Heart right ventricle (tissue), 16 donors: ENCODE measurements at regions not wholly inside any gene's neighbourhood (a gene's known extent, or its start where the extent isn't known, plus 50 kb on each side); places are given as distances from the start of the nearest gene placed in this dataset.
A peak's percentile ranks its signal among the peaks of the same experiment; 100 is the strongest.

Experiments
- ATAC-seq, 8 donors: fragments of 200-7000 bp; cut with Tn5 transposase; one replicate each; pipeline ENCODE4 v1.9.1; 2020; ENCODE audit warnings: mild to moderate bottlenecking in 8 of 8, moderate library complexity in 8 of 8, moderate number of reproducible peaks in 1 of 8
- DNase-seq, 2 donors: peaks; one replicate each; pipeline ENCODE4 v3.0.0-alpha.2; 2020
- H3K27ac ChIP-seq, 10 donors: fragments of 200-600 bp; sonication (generic) in 2 of 10; one replicate each; pipeline versions ENCODE4 v1.5.0 to v1.8.0; 2020 to 2022; ENCODE audit warnings: mild to moderate bottlenecking in 3 of 10
- H3K27me3 ChIP-seq, 7 donors: fragments of 200-600 bp; one replicate each; pipeline ENCODE4 v1.8.0; 2021 to 2022; ENCODE audit warnings: mild to moderate bottlenecking in 2 of 7
- H3K36me3 ChIP-seq, 9 donors: fragments of 200-600 bp; sonication (generic) in 1 of 9; one replicate each; pipeline versions ENCODE4 v1.5.0 to v1.8.0; 2020 to 2022; ENCODE audit warnings: mild to moderate bottlenecking in 2 of 9
- H3K4me1 ChIP-seq, 9 donors: fragments of 200-600 bp; sonication (generic) in 1 of 9; one replicate each; pipeline versions ENCODE4 v1.5.0 to v1.8.0; 2020 to 2022; ENCODE audit warnings: mild to moderate bottlenecking in 4 of 9
- H3K4me3 ChIP-seq, 10 donors: fragments of 200-600 bp; sonication (generic) in 2 of 10; one replicate each; pipeline versions ENCODE4 v1.5.0 to v1.8.0; 2020 to 2022; ENCODE audit warnings: mild to moderate bottlenecking in 7 of 10, moderate library complexity in 2 of 10
- H3K9me3 ChIP-seq, 11 donors: fragments of 200-600 bp in 10 of 11; sonication (generic) in 2 of 11; one replicate each; pipeline versions ENCODE4 v1.5.0 to v1.8.0; 2013 to 2022; ENCODE audit warnings: mild to moderate bottlenecking in 2 of 11, control low read depth in 1 of 11, moderate library complexity in 1 of 11
- WGBS, 2 donors: extraction: QIAGEN DNeasy Blood & Tissue Kit; methylation state at CpG; one replicate each; pipeline ENCODE4 v1.1.7; 2013; ENCODE audit warnings: inconsistent platforms in 1 of 2; 5-methylcytosine and 5-hydroxymethylcytosine counted together
- intact Hi-C, 10 donors: fragments of 100-400 bp; cut with DNase I; formaldehyde crosslinking; loops; one replicate each; pipeline versions ENCODE4 v1.11.1 to v1.14.2; 2022
- TF ChIP-seq, protein P1 (sequence below), 9 donors: fragments of 200-600 bp; sonication (generic) in 2 of 9; IDR thresholded peaks; one replicate each; pipeline versions ENCODE4 v1.5.0 to v1.8.0; 2021 to 2022; ENCODE audit warnings: antibody characterized with exemption in 9 of 9, mild to moderate bottlenecking in 5 of 9, moderate library complexity in 1 of 9
- donor health status: Arrhythmogenic right ventricular cardiomyopathy.
- donor health status: ischemic (EF 13 %, LVEDD 7.1; RV severe dilation, severe dysfunction).
- donor health status: healthy with polysubstance abuse.
- donor health status: DM: no; HTN: yes; CAD: no.
- donor health status: DM: no; HTN: no; CAD: no.
- donor health status: ischemic (EF 25% LVEDD 6.9; RV normal size, moderate dysfunction).
- donor health status: ischemic (EF 25% LVEDD 5.7; RV mildly dilated, moderate dysfunction).
- donor health status: healthy.
- donor health status: DM: yes; HTN: yes; CAD: no.
- donor health status: Ischemic cardiomyopathy.
- donor health status: ischemic (EF 35%, LVEDD 5.7; RV mildly dilated, moderate dysfunction).
- donor health status: nonischemic (EF 11% LVEDD 7.7; RV severe dilation, severe dysfunction).
- donor health status: DM: yes; HTN: yes; CAD: no.
- donor health status: PGD.
- donor health status: ischemic (EF 29% LVEDD 5.4; RV normal size, mild dysfunction).
- donor health status: nonischemic (EF 23%, LVEDD 6.1; RV moderate dilation, normal function).

DNA sequence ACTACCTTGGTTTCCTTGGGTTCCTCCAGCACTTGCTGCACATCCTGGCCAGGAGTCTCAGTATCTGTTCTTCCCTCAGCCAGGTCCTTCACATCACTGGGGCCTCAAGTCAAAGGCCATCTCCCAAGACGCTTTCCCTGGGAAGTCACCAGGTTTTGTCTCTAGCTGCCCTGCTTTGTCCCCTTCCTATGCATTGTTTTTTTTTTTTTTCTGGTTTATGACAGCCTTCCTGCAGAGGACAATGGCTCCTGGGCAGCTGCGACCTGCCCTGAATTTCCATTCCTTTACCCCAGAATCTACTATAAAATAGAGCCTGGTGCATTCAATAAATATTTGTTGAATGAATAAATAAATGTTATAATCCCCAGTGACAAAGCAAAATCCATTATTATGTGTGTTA lies 687.3 kb downstream of the QKI start:
- 74 to 77% methylated on average over 2 of the region's 2 CpGs for WGBS, 2 donors

DNA sequence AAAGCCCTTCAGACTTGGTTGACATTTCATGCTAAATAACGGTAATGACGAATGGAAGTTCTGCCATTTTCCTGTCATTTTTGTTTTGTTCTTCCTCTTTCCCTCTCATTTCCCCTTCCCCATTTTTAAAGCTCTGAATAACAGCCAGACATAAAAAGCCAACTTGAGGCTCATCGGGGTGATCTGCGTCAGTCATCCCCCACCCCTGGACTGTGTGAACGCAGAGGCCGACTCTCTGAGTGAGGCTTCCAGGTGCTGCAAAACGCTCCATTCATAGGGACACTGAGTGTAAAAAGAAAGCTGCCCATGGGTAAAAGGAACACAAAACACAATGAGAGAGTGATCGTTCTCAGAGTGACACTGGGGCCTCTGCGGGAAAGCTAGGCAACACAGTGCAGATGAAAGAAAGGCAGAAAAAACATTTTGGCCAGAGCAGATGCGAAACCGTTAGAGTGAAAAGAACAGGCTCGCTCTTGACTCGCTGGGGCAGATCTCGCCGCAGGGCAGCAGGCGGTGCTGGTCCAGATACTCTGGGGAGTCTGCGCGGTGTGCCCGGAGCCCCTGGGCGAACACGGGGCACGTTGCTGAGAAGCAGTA lies 684.8 kb downstream of the QKI start:
- peak in 3 of 8 donors; percentile 3 to 74 (median 59) for ATAC-seq
- Histone ChIP-seq H3K4me1 (peaks cover 0 to 52% (median 39%) of the 10 kb centered on the region in 9 donors), H3K36me3 (no peaks in the 10 kb centered on the region), H3K4me3 (no peak overlapping the region), H3K9me3 (no peaks in the 10 kb centered on the region), H3K27ac (peak overlapping the region; percentile 44 to 93 (median 81)), H3K27me3 (no peaks in the 10 kb centered on the region)
- no peak for DNase-seq
- 69 to 79% methylated on average over 22 of the region's 22 CpGs for WGBS, 2 donors
- intact Hi-C loops, result loop anchor here in 1 of 10 donors (2.0 kb wide), 1 partner anchor 135 kb away; no protein-coding TSS in a partner anchor
- TF ChIP-seq, protein P1, sequence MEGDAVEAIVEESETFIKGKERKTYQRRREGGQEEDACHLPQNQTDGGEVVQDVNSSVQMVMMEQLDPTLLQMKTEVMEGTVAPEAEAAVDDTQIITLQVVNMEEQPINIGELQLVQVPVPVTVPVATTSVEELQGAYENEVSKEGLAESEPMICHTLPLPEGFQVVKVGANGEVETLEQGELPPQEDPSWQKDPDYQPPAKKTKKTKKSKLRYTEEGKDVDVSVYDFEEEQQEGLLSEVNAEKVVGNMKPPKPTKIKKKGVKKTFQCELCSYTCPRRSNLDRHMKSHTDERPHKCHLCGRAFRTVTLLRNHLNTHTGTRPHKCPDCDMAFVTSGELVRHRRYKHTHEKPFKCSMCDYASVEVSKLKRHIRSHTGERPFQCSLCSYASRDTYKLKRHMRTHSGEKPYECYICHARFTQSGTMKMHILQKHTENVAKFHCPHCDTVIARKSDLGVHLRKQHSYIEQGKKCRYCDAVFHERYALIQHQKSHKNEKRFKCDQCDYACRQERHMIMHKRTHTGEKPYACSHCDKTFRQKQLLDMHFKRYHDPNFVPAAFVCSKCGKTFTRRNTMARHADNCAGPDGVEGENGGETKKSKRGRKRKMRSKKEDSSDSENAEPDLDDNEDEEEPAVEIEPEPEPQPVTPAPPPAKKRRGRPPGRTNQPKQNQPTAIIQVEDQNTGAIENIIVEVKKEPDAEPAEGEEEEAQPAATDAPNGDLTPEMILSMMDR (IDR thresholded peaks at IDR 0.05), result no peak

More for the DNA sequence above, 687.3 kb downstream of the QKI start:
- Histone ChIP-seq H3K4me3 (no peak overlapping the region), H3K9me3 (no peaks in the 10 kb centered on the region), H3K4me1 (peaks cover 0 to 68% (median 39%) of the 10 kb centered on the region in 9 donors), H3K27ac (peak overlapping the region in 5 of 10 donors; percentile 8 to 97 (median 24)), H3K36me3 (no peaks in the 10 kb centered on the region), H3K27me3 (no peaks in the 10 kb centered on the region)
- intact Hi-C loops, result loop anchor here in 8 of 10 donors (5.0 to 10.0 kb wide), 11 partner anchors 137 to 917 kb away; partner anchors contain the start of gene QKI (in 1 of the 8)
- no peak for ATAC-seq
- TF ChIP-seq, protein P1 (IDR thresholded peaks at IDR 0.05), result no peak
- no peak for DNase-seq

DNA sequence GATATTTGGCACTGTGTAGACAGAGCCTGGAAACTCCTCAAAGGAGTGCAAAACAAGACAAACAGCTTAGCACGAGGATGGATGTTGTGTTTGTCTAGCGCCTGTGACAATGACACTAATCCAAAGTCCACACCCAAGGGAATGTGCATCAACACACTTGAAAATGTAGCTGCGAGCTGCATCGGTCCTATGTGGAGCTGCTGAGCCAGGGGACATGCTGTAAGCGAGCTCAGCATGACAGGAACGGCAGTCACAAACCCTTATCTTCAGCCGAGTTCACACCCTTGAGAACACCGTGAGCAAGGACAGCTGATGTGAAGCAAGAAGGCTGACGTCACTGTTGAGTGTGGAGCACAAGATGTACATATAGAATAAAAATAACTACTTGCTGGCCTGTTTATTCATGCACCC lies 684.3 kb downstream of the QKI start:
- H3K36me3 ChIP-seq, result no peaks in the 10 kb centered on the region
- H3K4me1 ChIP-seq, result peaks cover 0 to 52% (median 39%) of the 10 kb centered on the region in 9 donors
- no peak overlapping the region for H3K4me3 ChIP-seq
- TF ChIP-seq, protein P1 (IDR thresholded peaks at IDR 0.05), result no peak
- H3K27me3 ChIP-seq, result no peaks in the 10 kb centered on the region
- intact Hi-C loops, result loop anchor here in 2 of 10 donors (1.0 to 2.0 kb wide), 2 partner anchors 134 kb away; no protein-coding TSS in a partner anchor
- DNase-seq (peak; percentile 34 to 67), ATAC-seq (peak; percentile 58 to 97 (median 88))
- 22 to 34% methylated on average over 9 of the region's 9 CpGs for WGBS, 2 donors
- peak overlapping the region; percentile 44 to 88 (median 80) for H3K27ac ChIP-seq
- no peaks in the 10 kb centered on the region for H3K9me3 ChIP-seq

DNA sequence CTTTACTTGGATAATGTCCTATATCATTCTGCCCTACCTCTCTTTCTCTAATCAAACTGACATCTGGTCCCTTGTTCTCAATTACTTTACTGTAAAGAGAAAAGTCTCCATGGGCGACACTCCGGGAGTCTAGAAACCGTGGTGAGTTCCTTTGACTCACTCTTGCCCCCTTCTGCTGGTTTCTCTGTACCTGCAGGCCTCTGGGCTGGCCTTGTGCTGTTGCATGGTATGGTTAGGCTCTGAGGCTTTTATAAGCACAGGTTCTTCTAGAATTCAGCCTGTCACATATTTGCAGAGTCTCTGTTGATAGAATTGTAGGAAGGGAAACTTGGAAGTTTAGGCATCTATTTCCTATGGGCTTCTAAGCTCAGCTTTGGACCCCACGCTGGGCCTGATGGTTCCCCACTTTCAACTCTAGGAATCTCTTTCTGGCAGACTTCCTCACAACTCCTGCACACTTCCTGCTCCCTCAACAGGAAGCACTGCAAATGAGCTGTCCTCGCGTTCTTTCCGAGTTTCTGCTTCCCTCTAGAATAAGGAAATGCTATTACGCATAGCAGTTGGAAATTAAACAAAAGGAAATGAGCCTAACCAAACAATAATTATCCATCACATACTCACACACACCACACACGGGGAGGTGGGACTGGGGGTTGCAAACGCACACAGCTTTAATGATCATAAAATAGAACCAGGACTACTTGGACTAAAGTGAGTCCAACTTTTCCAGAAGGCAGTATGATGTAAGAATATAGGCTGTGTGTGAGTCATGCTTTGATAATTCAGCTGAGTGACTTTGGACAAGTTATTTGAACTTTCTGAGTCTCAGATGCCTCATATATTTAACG lies 683.3 kb downstream of the QKI start:
- TF ChIP-seq, protein P1 (IDR thresholded peaks at IDR 0.05), result peak in 7 of 9 donors; percentile 41 to 68 (median 48)
- ATAC-seq (peak; percentile 52 to 87 (median 70)), DNase-seq (peak in 1 of 2 donors; percentile 58)
- H3K27ac ChIP-seq, result peak overlapping the region; percentile 44 to 88 (median 80)
- WGBS, 2 donors, result 31 to 34% methylated on average over 11 of the region's 11 CpGs
- H3K27me3 ChIP-seq, result no peaks in the 10 kb centered on the region
- no peak overlapping the region for H3K4me3 ChIP-seq
- H3K36me3 ChIP-seq, result no peaks in the 10 kb centered on the region
- H3K9me3 ChIP-seq, result no peaks in the 10 kb centered on the region
- intact Hi-C loops, result loop anchor here in 2 of 10 donors (1.0 to 2.0 kb wide), 2 partner anchors 132 to 133 kb away; no protein-coding TSS in a partner anchor
- peaks cover 0 to 44% (median 36%) of the 10 kb centered on the region in 9 donors for H3K4me1 ChIP-seq
